ENCODE measurements at regions not wholly inside any gene's neighbourhood (a gene's known extent, or its start where the extent isn't known, plus 50 kb on each side); places are given as distances from the start of the nearest gene placed in this dataset.

GRCh38 chr5:58057324-58057723 is 402.6 kb downstream of the PLK2 start:
- no peak for DNase-seq

DNA sequence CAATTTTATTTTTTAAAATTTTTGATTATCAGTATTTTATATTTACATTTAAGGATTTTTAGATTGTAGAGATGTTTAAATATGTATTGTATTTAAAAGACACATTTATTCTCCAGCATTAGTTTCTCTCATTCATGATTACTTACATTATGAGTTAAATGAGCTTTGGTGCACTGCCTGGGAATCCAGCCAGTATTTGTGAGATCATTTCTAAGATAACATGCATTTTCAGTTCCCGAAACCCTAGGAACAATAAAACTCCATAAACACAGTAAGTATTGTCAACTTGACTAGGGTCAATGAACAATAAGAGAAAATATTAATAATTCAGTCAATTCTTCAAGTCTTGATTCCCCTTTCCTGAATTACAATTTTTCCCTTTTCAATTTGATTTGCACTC is 403.3 kb downstream of the PLK2 start:
- no peak for DNase-seq

DNA sequence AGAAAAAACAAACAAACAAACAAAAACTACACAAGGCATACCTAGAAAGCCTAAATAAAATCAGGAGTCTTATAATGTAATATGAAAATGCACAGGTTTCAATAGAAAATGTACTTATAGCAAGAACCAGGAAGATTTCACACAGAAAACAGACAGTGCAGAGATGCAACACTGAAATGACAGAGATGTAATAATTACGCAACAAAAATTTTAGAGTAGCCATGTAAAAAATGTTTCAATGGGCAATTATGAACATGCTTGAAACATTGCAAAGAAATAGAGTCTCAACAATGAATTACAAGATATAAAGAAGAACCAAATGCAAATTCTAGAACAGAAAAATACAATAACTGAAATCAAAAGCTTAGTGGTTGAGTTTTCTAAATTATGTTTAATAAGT is 405.9 kb downstream of the PLK2 start:
- no peak for DNase-seq

DNA sequence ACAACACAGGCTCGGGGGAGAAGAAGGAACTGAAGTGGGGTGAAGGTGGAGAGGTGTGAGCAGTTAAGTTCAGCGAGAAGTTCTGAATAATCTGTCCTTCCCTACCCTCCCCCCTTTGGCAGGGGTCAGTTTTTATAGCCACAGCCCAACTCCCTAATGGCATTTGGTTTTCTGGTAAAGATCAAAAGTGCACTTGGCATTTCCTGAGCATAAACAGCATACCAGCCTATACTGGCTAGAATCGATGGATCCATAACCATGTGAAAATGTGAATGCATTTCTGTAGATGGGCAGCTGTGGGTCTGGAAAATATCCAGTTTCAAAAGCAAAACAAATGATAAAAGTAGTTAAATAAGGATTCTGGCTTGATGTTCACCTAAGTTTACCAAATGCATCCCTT is 410.9 kb downstream of the PLK2 start:
- no peak for DNase-seq

- DNase-seq: no peak
Measured at GRCh38 chr5:58048185-58048925, 411.5 kb downstream of the PLK2 start.

DNA sequence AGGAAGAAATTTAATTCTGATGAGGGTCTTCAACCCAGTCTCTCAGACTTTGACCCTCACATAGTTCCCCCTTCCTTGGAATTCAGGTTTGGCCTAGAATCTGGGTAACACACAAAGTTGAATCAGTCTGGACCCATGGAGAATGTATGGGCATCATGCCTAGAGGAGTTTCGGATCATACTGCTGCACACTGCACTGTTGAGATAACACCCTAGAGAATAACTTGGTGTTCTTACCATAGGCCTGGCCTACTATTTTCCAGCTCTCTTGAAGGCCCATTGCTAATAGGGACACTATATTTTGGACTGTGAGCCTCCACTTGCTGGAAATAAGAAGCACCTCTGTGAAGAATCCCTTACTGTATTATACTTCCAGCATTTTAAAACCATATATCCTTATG is 413.5 kb downstream of the PLK2 start:
- DNase-seq: no peak

GRCh38 chr5:58044166-58044565 is 415.7 kb downstream of the PLK2 start:
- DNase-seq: no peak

DNA sequence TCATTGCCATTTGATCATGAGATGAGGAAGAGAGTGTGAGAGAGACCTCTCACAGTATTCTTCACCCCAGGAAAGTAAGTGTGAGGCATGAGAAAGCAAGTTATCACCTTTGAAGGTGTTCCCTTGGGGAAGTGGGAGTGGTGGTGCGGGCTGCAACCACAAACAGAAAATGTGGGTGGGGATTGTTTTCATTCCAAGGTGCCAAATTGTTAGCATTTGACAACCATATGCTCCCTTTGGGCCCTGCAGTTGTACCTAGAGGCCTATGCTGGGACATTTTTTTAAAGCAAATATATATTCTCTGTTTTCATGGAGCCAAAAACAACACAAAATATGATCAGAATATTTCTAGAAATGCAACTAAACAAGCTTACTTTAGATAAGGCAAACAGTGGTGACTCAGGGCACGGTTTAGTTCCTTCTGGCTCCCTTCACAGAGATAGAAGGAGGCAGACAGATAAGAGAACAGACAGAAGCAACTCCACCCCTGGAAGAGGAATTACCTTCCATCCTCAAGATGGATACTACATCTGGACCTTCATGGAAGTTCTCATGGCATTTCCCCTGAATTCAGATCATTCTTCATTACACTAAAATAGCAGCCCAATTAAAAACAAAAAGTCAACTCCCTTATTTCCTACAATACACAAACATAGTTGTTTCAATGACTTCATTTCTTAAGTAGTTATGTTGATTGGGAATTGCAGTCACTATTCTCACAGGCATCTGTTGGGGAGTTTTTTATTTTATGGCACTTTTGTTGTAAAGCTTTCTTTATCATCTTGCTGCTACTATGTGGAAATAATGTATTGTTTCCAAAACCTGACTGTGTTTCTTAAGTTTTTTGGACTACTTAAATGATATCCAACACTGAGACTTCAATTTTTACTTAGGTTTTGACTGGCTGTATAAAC is 416.6 kb downstream of the PLK2 start:
- no peak for DNase-seq

DNA sequence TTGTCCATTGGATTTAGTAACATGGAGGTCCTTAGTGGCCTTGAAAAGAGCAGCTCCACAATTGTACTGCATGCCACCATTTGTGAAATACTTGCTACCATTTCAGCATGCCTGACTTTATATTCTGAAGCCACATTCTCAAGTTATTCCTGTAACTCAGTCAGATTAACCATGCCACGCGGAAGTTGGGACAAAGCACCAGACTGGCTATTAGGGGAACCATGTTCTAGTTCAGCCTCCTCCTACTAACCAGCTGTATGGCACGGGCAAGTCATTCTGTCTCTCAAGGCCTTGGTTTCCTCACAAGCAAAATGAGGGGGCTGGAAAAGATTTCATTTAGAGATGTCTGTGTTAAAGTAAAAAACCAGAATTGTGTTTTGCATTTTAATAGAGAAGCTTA is 418.0 kb downstream of the PLK2 start:
- DNase-seq: no peak

DNA sequence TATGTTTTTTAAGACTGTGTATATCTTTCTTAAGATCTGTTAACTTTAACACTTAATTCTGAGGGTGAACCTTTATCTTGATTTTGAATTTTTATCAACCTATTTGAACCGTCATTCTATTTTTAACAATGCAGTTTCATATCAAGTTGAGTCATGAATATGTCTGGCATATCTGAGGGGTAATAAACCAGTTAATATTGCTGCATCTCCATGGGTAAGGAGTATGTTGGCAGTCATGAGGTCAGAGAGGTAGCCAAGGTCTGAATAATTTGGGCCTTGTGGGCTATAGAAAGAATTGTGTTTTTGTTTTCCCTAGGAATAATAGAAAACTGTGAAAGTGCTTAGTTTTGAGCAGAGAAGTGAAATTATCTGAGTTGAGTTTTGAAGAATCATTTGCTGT is 419.0 kb downstream of the PLK2 start:
- DNase-seq: no peak

DNA sequence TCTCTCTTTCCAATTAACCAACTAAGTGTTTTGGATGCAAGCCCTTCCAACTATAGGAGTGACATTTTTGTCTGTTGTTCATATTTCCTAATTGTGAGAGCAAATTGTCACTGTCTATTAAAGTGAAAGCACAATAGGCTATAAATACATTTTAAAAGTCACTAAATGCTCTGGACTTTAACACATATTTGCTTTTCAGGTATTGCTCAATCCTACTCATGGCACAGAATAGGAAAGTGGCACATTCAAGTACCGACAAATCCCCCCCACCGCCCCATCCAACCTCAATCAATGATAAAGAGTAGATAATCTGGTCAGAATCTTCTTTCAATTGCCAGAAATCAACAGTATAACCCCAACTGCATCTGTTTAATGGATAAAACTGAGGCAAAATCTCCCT is 419.8 kb downstream of the PLK2 start:
- DNase-seq: no peak

- DNase-seq: no peak
Measured at GRCh38 chr5:58037899-58038298, 422.0 kb downstream of the PLK2 start.

DNA sequence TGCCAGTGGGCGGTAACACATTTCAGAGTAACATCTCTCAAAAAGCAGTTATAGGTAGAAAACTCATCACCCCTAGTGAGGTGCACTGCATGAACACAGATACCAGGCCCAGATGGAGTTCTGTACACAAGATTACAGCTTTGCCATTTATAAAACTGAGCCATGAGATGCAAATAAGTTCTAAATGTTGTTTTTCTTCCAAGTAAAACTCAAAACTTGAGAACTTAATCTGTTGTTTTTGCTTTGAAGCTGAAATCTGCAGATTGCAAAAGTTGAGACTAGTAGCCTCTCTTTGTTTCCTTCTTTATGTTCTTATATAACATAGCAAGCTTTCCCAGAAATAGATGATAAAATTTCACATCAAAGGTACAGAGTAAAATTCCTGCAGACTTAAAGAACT is 434.1 kb downstream of the PLK2 start:
- no peak for DNase-seq

DNA sequence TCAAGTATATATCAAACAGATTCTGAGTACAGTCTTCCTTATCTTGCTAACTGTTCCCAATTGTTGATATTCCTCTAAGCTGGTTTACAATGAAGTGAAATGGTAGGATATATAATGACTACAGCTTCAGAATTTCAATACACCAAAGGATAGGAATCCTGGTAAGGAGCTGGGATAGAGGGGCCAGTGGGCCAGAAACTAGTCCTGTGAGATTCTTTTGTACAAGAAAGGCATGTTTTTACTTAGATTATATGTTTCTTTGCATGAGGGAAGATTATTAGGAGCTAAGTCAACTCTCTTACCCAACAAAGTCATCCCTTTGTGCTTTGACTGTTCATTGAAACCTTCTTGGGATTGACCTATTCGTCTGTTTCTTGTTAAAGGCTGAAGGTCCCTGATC is 435.7 kb downstream of the PLK2 start:
- no peak for DNase-seq

DNA sequence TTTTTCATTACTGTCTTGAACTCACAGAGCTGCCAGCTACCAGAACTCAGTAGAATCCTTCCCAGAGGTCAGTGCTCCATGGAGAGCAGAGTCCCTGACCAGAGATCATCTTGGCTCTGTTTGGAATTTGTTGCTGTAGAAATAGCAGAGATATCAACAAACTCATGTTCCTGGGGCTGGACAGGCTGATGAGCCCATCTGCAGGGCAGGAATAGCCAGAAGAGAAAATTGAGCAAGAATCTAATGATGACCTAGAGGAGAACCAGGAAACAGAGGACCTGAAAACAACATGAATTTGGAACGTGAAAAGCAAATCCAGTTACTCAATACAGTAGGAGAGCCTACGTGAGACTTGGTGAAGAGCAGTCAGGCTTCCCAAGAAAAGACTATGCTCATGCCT is 437.8 kb downstream of the PLK2 start:
- no peak for DNase-seq

DNA sequence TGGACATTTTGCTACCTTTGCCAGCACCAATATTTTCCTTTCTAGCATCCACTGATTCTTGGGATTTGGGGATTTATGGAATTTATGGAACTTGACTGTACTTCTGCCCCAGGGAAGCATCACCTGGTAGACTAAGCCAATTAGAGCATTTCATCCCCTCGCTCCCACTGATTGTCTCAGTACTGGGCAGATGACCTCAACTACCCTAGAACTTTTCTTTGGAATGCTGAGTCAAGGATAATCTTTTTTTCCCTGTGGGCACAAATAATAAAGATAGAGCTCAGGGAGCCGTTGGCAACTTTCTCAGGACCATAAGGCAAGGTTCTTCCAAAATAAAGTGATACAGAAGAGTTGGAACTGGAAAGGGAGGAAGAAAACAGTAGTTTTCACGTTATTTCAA is 438.4 kb downstream of the PLK2 start:
- no peak for DNase-seq

DNA sequence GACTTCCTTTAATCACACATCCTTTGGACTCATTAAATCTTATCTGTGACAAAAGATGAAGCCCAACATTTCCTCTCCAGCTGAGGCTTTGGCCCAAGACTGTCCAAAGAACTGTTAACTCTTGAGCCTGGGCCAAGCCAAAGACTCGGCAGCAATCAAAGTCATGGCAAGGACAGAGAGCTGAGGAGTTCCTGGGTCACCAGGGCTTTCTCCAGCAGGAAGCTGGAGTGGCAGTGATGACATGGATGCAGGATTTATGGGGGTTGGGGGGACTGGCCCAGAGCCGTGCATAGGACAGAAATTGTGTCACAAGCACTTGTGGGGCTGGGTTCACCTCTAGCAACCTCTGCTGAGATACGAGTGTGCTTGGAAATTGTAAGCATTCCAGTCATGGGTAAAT is 440.3 kb downstream of the PLK2 start:
- no peak for DNase-seq

GRCh38 chr5:58018016-58018415 is 441.9 kb downstream of the PLK2 start:
- DNase-seq: no peak

DNA sequence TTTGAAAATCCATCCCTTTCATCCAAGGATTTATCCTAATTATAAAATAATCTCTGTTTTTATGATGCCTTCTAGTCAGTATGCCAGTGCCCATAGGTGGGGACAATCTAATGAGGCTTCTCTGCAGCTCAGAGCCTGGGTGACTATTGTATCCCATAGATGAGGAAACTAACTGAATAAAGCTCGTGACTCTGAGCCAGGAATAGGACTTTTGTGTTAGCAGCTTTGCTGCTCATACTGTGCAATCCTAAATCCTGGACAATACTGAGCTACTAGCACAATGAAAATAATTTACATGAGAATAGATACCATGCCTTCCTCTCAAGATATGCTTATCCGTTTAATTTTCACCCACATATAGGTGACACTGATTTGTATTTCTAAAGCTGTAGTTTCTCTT is 443.0 kb downstream of the PLK2 start:
- DNase-seq: no peak

DNA sequence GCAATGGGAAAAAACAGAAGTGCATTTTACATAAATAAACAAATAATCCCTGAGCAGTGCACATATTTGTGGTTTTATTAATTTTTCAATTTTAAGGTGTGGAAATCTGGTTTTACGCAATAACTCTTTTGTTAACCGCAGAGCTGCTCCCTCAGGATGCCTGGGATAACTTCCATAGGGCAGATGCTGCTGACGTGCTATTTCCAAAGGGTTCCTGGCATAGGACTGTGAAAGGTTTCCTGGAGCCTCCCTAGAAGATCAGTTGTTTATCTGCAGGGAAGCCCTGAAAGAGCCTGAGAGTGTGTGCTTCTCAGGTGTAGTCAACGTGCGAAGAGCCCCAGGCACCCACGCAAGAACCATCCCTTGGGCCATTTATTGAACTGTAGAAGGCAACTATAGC is 443.5 kb downstream of the PLK2 start:
- DNase-seq: no peak

GRCh38 chr5:58015175-58015574 is 444.7 kb downstream of the PLK2 start:
- no peak for DNase-seq

DNA sequence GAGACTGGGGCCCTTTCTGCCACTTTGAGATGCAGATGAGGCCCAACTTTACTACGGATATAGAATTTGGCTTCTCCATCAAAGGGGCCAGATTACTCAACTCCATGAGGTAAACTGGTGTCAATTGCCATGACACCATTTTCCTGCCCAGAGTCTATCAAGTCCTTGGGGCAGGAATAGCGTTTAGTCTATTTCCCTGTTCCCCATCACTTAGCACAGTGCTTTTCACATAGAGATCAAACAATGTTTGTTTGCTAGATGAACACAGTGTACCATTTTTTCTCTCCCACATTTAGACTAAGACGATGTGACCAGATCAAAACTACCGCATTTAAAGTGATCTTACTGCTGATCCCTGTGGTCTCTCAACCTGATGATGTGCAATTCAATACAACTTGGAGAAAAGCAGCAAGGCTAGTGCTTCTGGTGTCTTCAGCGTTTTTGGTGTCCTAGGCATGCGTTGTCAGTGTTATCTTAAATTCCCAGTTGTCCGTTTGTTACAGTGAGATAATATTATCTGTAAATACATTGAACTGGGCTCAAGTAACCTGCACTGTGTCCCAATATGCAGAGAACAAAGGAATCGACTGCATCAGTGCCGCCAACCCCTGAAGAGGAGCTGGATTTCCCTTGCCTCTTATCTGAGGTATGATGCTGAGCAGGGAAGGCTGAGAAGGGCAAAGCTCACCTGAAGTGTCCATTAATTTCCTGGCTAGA is 446.2 kb downstream of the PLK2 start:
- DNase-seq: no peak

DNA sequence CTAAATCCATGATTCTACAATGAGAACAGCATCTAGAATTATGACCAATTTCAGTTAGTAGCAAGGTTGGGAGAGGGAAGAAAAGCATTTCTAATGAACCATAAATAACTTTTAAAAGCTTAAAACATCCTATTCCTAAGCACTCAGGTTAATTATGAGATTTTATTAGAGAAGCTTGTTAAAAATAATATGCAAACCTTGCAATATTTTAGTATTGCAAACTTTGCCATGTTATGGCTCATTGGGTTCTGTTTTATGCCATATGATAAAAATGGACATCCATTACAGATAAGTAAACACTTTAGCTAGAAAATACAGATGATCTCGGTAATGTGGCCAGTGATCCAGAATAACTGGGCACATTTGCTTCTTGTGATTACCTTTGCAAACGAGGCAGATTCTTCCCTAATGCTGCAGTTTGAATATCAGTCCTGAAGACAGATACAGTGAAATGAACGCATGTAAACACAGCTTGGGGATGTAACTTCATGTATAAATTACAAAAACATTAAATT is 447.0 kb downstream of the PLK2 start:
- DNase-seq: no peak

DNA sequence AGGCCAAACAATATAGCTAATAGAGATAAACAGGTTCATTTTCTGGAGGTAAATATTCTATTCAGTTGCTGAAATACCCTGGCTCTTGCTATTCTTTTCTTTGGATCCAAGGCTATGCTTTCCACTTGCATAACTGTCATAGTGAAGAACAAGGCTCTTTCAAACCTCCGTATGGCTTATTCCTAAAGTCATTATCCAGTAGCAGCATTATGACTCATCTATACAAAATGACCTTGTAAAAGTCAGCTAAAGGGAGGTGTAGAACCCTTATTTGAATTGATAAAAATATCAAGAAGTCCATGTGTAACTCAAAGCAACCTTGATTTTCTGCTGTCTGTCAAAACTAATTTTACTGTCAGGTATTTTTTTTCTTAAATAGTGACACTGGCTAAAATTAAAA is 447.8 kb downstream of the PLK2 start:
- no peak for DNase-seq
